22Rv1 (cell line): ENCODE measurements at regions not wholly inside any gene's neighbourhood (a gene's known extent, or its start where the extent isn't known, plus 50 kb on each side); places are given as distances from the start of the nearest gene placed in this dataset.

Source experiments
- ZFX ChIP-seq: fragments of 450-650 bp; IDR thresholded peaks from 2 replicates; pipeline ENCODE4 v1.6.1; 2017; ENCODE audit warnings: antibody characterized with exemption, borderline replicate concordance
- TF ChIP-seq, protein P1 (sequence below): fragments of 450-650 bp; IDR thresholded peaks from 2 replicates; pipeline ENCODE4 v1.5.1; 2017; ENCODE audit warnings: mild to moderate bottlenecking

DNA sequence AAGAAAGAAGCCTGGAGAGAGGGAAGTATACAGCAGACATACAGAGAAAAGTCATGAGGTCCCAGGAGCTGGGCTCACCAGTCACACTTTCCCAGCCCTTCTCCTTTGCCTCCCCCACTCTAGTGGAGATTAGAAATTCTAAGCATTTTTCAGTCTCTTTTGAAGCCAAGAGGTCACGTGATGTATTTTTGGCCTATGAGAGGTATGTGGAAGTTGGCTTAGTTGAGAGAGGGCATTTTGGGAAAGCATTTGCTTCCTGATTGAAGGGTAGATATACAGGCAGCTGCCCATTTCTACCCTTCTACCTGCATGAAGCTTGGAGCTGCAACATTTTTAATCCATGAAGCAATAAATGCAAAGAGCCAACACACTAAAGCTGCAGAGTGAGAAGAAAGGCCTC is 106.0 kb upstream of the TNFAIP3 start:
- TF ChIP-seq, protein P1, sequence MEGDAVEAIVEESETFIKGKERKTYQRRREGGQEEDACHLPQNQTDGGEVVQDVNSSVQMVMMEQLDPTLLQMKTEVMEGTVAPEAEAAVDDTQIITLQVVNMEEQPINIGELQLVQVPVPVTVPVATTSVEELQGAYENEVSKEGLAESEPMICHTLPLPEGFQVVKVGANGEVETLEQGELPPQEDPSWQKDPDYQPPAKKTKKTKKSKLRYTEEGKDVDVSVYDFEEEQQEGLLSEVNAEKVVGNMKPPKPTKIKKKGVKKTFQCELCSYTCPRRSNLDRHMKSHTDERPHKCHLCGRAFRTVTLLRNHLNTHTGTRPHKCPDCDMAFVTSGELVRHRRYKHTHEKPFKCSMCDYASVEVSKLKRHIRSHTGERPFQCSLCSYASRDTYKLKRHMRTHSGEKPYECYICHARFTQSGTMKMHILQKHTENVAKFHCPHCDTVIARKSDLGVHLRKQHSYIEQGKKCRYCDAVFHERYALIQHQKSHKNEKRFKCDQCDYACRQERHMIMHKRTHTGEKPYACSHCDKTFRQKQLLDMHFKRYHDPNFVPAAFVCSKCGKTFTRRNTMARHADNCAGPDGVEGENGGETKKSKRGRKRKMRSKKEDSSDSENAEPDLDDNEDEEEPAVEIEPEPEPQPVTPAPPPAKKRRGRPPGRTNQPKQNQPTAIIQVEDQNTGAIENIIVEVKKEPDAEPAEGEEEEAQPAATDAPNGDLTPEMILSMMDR: no peak
- no peak for TF ChIP-seq ZFX
